GM18499 (cell line): ENCODE measurements at regions not wholly inside any gene's neighbourhood (a gene's known extent, or its start where the extent isn't known, plus 50 kb on each side); places are given as distances from the start of the nearest gene placed in this dataset.
"Not testable (repeated sequence)": the region's sequence is repeated elsewhere in the genome, so short reads cannot be mapped to it uniquely, and the experiment has no call there.

ENCODE experiments used
- ATAC-seq: cut with Tn5 transposase; IDR thresholded peaks from one replicate; pipeline ENCODE4 v1.9.1; 2021; ENCODE audit warnings: moderate number of reproducible peaks; ENCODE audit not compliant: insufficient read depth, unreplicated experiment

DNA sequence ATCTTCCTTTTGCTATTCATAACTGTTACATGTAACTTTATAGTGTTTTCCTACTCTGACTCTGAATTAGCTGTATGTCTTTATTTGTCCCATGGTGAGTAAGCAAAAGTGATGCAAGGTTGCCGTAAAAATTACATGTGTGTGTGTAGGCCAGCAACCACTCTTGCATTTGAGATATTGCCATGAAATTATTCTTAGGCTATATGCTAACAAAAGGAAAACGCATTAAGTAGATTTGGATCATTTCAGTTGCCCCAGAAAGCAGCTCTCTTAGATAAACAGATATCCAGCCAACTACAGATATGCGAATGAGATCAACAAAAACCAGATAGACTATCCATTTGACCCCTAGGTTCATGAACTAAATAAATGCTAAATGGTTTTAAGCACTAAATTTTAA is 73.6 kb downstream of the CYLC2 start:
- ATAC-seq: no peak

DNA sequence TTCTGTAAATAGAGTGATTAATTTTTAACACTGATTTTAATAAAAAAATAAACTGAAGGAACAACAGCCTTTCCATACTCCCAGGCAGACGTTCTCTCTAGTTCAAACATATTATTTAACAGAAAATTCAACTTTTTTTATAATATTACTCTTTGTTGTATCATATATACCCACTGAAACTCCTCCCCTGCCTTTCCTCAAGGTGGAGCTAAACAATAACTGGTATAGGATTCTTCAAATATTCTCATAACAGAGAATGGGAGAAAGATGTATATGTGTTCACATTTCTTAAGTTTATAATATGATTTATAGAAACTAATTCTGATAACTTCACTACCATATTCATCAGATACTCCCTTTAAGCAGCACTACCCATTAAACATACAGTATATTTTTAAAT is 83.4 kb downstream of the CYLC2 start:
- no peak for ATAC-seq

GRCh38 chr9:103082494-103082893 is 87.4 kb downstream of the CYLC2 start:
- no peak for ATAC-seq

DNA sequence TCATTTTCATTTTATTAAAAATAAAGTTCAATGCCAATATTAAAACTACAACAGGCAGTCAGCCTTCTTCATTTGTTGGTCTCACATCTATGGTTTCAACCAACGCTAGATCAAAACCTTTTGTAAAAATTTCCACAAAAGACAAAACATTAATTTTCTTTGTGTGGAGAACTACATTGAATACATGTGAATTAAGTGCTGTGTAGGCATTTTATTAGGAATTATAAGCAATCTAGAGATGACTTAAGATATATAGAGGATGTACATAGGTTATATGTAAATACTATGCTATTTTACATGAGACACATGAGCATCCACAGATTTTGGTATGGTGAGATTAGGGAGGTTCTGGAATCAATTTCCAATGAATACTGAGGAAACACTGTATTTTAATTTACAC is 94.2 kb downstream of the CYLC2 start:
- ATAC-seq: no peak

- ATAC-seq: no peak
Observed at GRCh38 chr9:103104101-103104500, 109.0 kb downstream of the CYLC2 start.

DNA sequence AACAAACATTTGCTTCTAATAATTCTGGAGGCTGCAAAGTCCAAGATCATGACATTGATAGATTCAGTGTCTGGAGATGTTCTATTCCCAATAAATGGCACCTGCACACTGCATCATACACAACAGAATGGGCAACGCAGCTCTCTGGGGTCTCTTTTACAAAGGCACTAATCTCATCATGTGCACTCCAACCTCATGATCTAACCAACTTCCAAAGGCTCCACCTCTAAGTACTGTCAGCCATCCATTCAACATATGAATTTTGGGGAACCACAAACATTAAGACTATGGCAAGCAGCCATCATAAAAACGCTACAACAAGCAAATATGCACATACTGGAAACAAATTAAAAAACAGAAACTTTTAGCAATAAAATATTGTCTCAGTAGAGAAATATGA is 121.1 kb downstream of the CYLC2 start:
- ATAC-seq: no peak

GRCh38 chr9:103126494-103126893 is 131.4 kb downstream of the CYLC2 start:
- ATAC-seq: no peak

- ATAC-seq: no peak
Observed at GRCh38 chr9:103139891-103140290, 144.8 kb downstream of the CYLC2 start.

DNA sequence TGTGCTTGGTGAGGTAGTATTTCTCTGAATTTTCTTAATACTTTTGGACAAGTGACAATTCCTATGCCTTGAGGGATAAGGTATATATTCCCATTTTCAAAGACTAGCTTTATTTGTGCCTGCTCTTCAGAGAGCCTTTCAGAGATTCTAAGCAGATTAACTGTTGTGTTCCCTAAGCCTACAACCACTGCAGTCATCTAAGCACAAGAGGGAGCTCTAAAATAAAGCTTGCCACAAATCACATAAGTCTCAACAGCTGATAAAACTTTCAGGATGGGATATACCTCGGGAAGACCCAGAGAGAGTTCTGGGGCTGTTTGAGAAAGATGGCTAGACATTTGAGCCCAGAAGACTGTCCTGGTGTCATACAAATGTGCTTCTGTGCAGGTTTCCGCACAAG is 157.3 kb downstream of the CYLC2 start:
- no peak for ATAC-seq

DNA sequence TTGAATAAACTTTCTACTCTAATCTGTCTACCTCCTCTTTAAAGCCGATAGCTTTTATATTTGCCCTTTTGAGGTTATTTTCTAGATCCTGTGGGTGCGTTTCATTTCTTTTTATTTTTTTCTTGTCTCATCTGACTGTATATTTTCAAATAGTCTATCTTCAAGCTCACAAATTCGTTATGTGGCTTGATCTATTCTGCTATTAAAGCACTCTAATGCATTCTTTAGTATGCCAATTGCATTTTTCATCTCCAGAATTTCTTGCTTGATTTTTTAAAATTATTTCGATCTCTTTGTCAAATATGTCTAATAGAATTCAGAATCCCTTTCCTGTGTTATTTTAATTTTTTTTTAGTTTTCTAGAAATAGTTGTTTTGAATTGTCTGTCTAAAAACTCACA is 172.4 kb downstream of the CYLC2 start:
- ATAC-seq: no peak

DNA sequence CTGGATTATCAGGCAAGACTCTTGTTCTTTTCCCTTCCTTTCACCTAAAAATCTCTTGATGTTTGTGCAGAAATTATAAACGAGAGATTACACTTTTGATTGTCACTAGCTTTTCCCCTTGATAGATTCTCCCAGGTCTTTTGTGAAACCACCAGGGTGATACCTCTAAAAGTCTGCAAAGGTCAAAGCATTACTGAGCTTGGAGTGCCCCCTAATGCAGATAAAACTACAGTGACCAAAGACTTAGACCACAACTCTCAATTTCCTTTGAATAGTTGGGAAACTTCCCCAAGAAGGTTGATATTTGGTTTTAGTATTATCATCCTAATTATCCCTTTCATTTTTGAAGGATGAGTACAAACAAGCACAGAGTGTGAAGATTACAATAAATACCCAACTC is 173.1 kb downstream of the CYLC2 start:
- no peak for ATAC-seq

DNA sequence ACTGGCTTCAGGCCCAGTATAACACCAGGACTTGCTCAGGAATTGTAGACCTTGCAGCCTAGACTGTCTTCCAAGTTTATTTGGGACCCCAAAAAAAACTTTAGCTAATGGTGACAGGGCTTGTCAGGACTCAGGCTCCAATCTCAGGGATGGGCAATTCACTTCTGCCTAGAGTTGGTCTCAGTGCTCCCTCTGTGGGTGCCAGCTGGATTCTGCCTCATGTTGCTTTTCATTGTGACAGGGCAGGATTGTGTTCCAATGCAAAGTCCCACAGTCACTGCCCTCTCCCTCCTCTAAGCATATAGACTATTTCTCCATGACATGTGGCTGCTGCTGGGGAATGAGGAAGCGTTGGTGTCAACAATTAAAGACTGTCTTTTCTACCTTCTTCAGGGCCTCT is 174.7 kb downstream of the CYLC2 start:
- no peak for ATAC-seq

DNA sequence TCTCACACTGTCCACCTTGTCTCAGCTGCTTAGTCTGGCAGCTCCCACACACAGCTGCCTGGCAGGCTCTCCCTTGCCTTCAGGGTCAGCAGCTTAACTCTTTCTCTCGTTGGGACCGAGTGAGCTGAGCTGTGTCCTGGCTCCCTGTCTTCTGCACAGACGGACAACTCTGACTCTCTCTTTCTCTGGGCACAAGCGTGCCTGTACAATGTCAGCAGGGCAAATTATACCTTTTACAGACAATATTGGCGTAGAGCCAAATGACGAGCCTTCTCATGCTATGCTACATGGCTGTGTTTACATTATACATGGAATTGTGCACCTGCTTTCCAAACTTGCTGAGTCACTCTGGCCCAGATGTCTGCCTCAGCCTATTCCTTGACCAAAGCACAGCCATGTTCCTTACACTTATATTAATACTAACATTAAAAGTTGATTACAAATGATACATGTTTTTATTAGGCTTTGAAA is 188.6 kb downstream of the CYLC2 start:
- ATAC-seq: no peak

- ATAC-seq: no peak
Observed at GRCh38 chr9:103186959-103187358, 191.8 kb downstream of the CYLC2 start.

DNA sequence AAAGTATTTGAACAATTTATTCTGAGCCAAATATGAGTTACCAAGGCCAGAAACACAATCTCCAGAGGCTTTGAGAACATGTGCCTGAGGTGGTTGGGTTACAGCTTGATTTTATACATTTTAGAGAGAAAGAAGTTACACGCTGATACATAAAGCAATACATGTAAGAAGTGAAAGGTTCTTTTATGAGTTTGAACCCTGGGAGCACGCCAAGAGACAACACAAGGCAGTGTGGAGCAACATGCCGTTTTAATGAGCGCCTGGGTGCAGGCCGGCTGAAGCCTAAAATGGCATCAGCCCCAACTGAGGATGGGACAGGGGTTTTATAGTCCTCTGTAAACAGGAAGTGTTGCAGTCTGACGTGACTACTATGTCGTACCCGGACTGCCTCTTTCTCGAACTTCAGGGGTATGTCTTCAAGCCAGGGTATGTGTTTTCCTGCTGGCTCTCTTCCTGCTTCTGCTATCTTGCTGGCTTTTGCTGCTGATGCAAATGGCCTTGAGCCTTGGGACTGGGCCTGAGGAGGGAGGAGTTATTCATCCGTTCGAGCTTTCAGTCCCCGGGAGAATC is 193.7 kb downstream of the CYLC2 start:
- no peak for ATAC-seq

DNA sequence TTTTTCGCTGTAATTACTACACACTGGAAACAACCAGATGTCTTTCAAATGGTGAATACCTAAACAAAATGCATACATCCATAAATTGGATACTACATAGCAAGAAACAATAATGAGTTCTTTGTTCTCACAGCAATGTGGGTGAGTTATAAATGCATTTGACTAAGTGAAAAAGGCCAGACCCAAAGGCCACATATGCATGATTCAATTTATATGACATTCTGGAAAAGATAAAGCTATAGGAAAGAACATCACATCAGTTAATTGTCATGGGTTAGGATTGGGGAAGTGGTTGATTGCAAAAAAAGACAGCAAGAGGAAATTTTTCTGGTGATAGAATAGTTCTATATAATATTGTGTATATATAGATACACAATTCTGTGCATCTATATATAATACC is 198.9 kb downstream of the CYLC2 start:
- ATAC-seq: no peak

DNA sequence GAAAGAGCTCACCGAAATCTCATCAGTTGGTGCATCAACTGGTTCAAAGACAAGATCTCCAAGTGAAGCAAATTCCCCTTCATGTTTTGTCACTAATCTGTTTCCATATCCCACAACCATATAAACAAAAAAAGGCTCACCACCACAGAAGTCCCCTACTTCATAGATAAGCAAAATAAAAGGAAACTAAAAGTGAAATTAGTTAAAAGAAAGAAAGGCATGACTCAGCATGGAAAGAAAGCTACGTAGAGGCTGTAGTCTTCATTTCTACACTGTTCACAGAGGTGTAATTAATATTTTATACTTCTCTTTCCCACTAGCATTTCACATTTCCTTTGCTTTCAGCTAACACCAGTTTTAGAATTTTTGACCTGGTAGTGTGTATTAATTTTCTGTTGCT is 208.0 kb downstream of the CYLC2 start:
- ATAC-seq: no peak

- ATAC-seq: not testable (repeated sequence)
Observed at GRCh38 chr9:103205881-103206585, 210.9 kb downstream of the CYLC2 start.

DNA sequence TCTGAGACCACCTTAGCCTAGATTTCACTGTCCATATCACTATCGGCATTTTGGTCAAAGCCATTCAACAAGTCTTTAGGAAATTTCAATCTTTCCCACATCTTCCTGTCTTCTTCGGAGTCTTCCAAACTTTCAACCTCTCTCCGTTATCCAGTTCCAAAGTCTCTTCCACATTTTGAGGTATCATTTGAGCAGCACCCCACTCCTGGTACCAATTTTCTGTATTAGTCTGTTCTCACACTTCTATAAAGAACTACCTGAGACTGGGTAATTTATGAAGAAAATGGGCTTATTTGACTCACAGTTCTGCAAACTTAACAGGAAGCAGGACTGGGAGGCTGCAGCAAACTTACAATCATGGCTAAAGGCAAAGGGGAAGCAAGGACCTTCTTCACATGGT is 215.5 kb downstream of the CYLC2 start:
- no peak for ATAC-seq

DNA sequence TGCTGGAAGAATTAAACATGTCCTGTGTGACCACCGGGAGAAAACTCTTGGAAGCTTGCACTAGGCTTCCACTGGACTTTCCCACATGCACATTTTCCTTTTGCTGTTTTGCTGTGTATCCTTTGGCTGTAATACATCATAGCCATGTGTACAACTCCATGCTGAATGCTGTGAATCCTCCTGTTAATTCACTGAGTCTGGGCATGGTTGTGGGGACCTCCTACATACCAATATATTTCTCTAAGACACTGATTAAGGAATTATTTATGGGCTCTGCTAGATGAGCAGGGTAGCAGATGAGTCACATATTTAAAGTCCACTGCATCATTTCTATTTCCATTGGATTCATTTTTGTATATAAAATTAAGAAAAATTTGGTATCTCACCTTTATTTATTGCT is 220.1 kb downstream of the CYLC2 start:
- no peak for ATAC-seq

DNA sequence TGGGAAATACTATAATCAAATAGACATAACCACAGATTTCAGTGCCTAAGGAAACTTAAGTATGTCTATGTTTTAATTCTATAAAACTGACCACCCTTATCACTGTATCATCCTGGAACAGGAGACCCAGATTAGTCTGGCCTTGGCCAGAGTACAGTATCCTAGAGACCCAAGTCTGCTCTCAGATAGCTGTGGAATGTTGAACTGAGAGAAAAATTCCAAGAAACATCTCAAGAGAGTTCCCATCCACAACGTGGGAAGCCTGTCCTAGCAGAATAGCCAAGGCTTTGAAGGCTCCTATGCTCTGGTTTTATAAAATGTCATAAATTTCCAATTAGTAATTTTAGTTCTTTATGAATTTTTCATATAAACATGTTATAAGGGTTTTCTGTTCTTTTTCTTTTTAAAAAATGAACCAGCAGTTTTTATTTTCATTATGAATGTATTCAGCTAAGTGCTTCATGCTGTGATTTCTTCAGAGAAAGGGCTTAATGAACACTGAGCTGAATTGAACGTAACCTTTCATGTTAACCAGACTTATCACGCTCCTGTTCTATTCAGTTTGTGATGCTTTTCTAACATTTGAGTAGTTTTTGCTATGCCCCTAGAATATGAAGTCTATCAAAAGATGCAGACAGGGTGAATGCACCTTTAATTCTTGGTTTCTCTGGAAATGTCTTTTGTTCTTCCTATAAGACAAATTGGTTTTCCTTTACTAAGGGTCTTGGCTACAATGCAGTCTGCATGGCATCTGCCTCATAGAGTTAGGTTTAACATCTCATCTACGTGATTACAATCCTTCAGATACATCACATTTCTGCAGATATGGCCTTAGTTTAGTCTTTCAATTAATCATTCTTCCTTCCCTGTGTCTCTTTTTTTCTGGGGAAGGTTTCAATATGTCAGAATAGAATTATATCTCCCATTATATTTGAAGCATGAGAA is 230.8 kb downstream of the CYLC2 start:
- no peak for ATAC-seq
